NCI-H146 treated with DMSO at 0.1 percent for 48 hours (cell line): ENCODE measurements at regions not wholly inside any gene's neighbourhood (a gene's known extent, or its start where the extent isn't known, plus 50 kb on each side); places are given as distances from the start of the nearest gene placed in this dataset.

ENCODE experiments used
- DNase-seq: peaks from one replicate; lab custom pipeline; 2025; ENCODE audit not compliant: unreplicated experiment; lab: John Stamatoyannopoulos, UW

GRCh38 chr1:116819081-116819480 lies 64.9 kb downstream of the CD2 start:
- DNase-seq: no peak

- DNase-seq: no peak
Measured at GRCh38 chr1:116820369-116820768, 66.1 kb downstream of the CD2 start.

DNA sequence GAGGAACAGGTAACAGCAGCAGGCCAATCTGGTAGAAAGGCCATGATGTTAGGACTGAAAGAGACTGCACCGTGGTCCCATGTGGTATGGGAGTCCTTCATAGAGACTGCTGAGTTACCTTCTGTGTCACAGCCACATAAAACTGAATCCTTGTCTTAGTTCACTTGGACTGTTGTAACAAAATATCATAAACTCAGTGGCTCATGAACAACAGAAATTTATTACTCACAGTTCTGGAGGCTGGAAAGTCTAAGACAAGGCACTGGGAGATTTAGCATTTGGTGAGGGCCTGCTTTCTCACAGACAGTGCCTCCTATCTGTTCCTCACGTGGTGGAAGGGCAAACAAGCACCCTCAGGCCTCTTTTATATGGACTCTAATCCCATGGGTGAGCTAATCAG lies 67.5 kb downstream of the CD2 start:
- DNase-seq: no peak

GRCh38 chr1:116824631-116825206 lies 70.5 kb downstream of the CD2 start:
- DNase-seq: no peak

DNA sequence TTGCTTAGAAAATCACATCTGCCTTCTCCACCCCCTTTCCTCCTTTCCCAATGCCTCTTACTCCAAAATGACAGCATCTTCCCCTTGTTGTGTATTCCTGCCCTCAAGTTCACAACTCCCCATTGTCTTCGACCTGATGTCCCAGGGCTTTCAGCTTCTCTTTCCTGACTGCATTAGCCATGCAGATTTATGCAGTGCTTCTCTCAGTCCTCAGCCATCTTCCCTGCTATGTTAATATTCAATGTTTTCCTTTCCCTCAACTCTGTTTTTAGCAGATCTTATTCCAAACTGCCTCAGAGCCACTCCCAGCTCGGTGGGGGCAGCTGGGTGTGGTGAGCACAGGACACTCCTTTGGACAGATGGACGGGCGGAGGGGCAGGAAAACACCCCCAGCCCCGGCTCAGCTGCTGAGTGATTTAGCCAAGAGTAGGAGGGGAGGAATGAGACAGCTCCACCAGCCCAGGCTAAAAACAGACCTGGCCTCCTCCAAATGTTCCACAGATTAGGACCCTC lies 71.0 kb downstream of the CD2 start:
- DNase-seq: no peak

DNA sequence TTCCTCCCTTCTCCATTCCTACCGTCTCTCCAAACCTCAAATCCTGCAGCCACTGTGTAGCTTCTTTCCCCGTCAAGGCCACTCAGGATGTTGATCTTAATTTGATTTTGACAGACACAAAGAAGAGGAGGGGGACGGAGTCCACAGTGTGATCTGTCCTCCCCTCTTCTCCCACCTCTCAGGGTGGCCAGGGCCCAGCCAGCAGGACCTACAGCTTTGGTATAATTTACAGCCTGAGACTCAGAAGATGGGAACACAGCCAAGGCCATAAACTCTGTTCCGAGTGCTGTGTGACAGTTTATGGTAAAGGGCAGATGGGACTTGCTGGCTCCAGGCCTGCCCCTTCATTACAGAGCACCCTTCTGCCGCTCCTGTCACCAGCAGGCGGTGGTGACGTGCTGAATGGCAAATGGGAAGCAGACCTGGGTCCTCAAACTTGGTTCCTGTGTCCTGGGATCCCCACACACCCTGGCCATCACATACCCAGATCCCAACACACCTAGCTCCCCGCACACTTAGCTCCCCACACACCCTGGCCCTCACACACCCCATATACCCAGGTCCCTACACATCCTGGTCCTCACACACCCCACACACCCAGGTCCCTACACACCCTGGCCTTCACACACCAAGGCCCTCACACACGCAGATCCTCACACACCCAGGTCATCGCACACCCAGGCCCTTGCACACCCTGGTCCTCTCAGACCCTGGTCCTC lies 71.6 kb downstream of the CD2 start:
- DNase-seq: no peak

DNA sequence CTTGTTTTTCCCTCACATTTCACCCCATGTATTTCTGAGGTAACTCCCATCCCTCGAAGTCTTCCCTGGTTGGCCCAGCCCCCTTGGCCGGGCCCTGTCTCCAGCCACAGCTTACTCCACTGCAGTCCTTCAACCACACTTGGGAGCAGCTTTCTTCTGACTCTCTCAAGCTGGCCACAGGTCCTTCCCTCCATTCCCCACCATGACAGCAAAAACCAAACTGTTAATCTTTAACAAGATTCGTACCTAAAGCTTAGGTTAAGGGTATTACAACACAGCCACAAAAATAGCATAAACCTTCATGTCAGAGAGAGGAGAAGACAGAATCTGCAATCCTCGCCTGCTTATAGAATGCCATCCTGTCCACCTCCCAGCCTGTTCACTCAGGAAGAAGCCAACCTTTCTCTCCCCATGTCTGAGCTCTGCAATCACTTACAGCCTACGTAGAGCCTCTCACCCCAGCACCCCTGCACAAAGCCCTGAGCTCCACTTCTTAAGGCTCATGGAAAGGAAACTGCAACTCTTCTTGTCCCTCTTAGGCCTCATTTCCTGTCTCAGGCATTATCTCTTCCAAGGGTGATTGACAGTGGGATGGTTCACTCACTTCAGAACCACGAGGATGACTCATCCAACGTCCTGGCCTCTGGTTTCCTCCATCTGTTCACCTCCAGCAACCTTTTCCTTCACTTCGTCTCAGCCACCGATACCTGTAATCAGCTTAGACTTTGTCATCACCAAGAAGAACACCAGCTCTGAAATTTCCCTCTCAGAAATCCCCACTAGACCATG lies 72.8 kb downstream of the CD2 start:
- DNase-seq: no peak

- DNase-seq: no peak
Measured at GRCh38 chr1:116827607-116828105, 73.4 kb downstream of the CD2 start.

GRCh38 chr1:116832308-116832931 lies 77.3 kb upstream of the PTGFRN start:
- no peak for DNase-seq

DNA sequence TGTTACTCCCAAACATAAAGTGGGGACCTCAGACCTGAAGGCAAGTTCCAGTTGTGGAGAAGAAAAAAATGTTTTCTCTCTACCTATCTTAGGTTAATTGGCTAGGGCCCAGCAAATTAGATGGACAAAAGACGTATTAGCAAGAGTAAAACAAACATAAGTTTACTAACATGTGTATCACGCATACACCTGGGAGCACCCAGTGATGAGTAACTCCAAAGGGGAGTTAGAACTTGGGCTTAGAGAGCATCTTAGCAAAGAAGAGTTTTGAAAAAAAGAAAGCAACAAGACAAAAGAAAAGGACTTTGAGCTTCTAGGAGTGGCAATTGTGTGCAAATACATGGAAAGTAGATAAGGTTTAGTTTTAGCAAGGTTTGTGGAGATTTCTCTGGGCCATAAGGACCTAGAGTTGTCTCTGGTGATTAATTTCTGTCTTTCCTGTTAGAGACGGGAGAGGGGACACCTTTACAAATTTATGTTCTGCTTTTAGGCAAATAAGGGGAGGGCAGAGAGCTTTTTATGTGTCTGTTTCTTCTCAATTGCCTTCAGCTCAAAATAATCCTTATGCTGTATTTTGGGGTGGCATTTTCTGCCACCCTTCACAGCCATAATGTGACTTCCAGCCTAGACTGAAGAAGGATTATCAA lies 76.7 kb upstream of the PTGFRN start:
- DNase-seq: no peak

DNA sequence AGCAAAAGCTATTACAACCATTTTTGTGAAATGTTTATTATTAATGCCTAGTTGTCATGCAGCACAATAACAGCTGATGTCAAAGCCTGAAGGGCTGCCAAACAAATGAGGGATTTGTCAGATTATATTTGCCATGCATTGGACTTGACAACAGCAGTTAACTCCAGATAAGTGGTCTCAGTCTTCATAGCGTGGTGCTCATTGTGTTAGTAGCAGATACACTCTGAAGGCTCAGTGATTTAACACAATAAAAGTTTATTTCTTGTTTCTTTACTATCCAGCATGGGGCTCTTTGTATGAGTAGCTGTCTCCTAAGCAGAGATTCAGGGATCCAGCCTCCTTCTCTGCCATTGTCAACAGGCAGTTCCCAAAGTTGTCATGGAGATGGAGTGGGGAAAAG lies 76.0 kb upstream of the PTGFRN start:
- no peak for DNase-seq

- DNase-seq: no peak
Measured at GRCh38 chr1:116834595-116834994, 75.1 kb upstream of the PTGFRN start.

DNA sequence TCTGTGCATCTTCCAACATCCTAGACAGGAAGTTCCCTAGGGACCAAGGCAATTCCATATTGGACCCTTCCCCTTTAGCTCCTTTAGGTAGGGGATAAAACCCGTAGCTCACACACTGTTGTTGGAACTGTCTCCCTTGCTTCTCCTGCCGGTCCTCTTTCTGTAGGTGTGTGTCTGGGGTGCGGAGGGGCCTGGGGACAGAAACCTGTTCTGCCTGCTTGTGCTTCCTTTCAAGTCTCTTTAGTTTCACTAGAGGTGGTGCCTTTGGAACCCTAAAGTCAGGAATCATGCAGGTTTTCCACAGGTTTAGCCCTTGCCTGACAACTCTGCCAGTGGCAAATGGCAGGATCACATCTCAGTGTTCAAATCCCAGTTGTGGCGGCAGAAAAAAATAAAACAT lies 74.6 kb upstream of the PTGFRN start:
- DNase-seq: no peak

DNA sequence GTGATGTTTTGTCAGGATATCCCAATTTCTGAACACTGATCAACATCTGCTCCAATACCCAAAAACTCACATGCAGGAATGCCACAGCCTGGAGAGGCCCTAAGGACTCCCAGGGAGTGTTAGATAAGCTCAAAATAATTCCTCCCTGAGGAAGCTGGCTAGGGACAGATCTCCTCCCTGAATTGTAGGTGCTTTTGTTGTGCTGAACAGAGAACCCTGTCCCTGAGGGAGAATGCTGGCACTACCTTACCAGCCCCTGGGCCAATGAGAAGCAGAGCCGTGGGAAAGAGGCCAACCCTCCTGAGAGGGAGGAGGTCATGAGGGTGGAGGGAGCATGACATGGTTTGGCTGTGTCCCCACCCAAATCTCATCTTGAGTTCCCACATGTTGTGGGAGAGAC lies 73.6 kb upstream of the PTGFRN start:
- DNase-seq: no peak

DNA sequence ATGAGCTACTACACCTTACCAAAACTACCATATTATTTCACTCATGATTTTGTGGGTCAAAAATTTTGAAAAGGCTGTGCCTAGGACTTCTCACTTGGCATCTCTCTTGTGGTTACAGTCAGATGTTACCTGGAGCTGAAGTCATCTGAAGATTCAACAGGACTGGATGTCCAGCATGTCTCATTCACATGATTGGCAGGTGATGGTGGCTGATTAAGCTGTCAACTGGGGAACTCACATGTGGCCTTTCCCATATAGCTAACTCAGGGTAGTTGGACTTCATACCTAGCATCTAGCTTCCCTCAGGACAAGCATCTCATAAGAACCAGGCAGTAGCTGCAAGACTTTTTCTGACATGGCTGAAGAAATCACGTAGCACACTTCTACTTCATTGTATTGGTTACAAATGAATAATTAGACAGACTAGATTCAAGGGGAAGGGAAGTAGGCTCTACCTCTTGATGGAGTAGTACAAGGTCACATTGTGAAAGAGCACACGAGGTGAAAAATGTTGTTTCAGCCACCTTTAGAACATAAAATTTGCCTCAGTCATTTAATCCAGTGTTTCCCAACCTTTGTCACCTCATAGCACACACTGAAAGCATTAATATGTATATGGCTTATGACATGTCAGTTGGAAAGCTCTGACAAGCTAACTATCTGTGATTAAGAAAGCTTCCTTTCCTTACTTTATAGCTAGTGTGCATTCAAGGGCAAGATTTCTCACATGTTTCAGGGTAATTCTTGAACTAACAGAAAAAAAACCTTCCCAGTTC lies 68.0 kb upstream of the PTGFRN start:
- no peak for DNase-seq

- DNase-seq: no peak
Measured at GRCh38 chr1:116842654-116843053, 67.1 kb upstream of the PTGFRN start.

- DNase-seq: no peak
Measured at GRCh38 chr1:116844775-116845174, 64.9 kb upstream of the PTGFRN start.

GRCh38 chr1:116847190-116847589 lies 62.5 kb upstream of the PTGFRN start:
- no peak for DNase-seq

- no peak for DNase-seq
Measured at GRCh38 chr1:116847688-116848531, 61.8 kb upstream of the PTGFRN start.
